ENCODE measurements at regions not wholly inside any gene's neighbourhood (a gene's known extent, or its start where the extent isn't known, plus 50 kb on each side); places are given as distances from the start of the nearest gene placed in this dataset.

DNA sequence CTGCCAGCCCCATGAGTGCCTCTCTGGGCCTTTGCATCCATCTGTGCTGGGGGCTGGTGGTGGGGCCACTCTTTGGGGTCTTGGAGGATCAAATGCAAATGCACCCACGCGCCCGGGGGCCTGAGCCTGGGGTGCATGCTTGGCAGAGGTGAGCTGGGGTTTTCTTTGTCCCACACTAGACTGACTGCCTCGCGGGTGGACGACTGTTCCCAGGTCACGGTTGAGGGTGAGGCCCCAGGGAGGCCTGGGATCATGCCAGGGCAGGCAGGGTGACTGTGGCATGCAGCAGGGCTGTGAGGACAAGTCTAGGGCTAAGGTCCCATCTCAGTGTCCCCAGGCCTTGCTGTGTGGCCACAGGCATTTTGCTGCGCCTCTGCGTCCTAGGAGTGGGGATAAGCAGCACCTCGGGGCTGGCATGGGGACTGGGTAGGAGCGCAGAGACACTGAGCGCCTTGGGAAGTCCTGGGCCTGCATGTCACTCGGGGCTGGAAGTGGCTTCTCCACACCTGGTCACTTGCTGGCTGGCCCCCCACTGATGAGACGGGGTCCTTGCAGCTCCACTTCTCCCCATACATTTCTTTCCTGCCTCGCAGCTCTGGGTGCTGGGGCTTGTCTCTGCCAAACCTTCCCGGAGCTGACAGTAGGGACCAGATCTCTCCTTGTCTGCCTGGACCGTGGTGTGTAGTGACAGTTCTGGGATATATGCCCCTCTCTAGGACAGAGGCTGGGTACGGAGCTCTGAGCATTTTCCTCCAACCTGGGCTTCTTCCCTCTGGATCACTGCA lies 133.1 kb downstream of the CTTN start:
- no peaks in the 10 kb centered on the region for H3K27me3 ChIP-seq (replicated peaks in 2 of 5; ENCODE audit: control insufficient read depth in 4 of 5, insufficient read depth in 5 of 5, low read length in 4 of 5)
- no peak overlapping the region for H3K27ac ChIP-seq (ENCODE audit: insufficient read depth in 1 of 2, low read depth in 1 of 2, low read length in 2 of 2, poor library complexity in 1 of 2, severe bottlenecking in 2 of 2)
- ChIA-PET CTCF (no interaction called here), POLR2A (no interaction called here)
- H3K4me1 ChIP-seq (ENCODE audit: control extremely low read depth in 1 of 4, control insufficient read depth in 4 of 4, insufficient read depth in 4 of 4, low read length in 3 of 4): no peaks in the 10 kb centered on the region
- no peak for DNase-seq
- WGBS (ENCODE audit: insufficient coverage): 94% methylated on average over 14 of the region's 18 CpGs
- H3K4me3 ChIP-seq (ENCODE audit: control insufficient read depth in 1 of 7, extremely low read depth in 1 of 7, insufficient read depth in 4 of 7, low read depth in 2 of 7, low read length in 6 of 7): no peak overlapping the region
- H3K9me3 ChIP-seq (ENCODE audit: control extremely low read depth in 1 of 5, control insufficient read depth in 4 of 5, insufficient read depth in 2 of 5, low read depth in 1 of 5, low read length in 4 of 5): peaks cover 0 to 10% (median 0%) of the 10 kb centered on the region in 5 experiments
- no peaks in the 10 kb centered on the region for H3K36me3 ChIP-seq (ENCODE audit: control insufficient read depth in 4 of 4, insufficient read depth in 4 of 4, low read length in 3 of 4)

DNA sequence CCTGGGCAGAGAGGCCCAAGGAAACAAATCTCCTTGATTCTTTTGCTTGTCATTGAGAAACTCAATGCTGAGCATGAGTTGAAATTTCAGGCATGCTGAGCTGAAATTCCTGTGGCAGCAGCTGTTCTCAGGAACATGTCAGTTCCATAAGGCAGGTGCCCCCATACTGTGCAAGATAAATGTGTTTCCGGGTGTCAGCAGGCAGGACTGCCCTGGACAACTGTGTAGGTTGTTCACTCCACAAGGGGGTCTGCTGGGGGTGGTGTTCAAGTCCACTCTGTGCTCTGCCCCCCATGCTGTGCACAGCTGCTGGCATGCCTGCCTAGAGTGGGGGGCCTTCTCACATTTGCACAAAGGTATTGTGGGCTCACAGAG lies 133.7 kb downstream of the CTTN start:
- ChIA-PET POLR2A (no interaction called here), CTCF (no interaction called here)
- WGBS (ENCODE audit: insufficient coverage): 78% methylated on average over 1 of the region's 1 CpG
- H3K4me1 ChIP-seq (ENCODE audit: control extremely low read depth in 1 of 4, control insufficient read depth in 4 of 4, insufficient read depth in 4 of 4, low read length in 3 of 4): no peaks in the 10 kb centered on the region
- no peaks in the 10 kb centered on the region for H3K36me3 ChIP-seq (ENCODE audit: control insufficient read depth in 4 of 4, insufficient read depth in 4 of 4, low read length in 3 of 4)
- H3K4me3 ChIP-seq (ENCODE audit: control insufficient read depth in 1 of 7, extremely low read depth in 1 of 7, insufficient read depth in 4 of 7, low read depth in 2 of 7, low read length in 6 of 7): no peak overlapping the region
- H3K27me3 ChIP-seq (replicated peaks in 2 of 5; ENCODE audit: control insufficient read depth in 4 of 5, insufficient read depth in 5 of 5, low read length in 4 of 5): no peaks in the 10 kb centered on the region
- H3K27ac ChIP-seq (ENCODE audit: insufficient read depth in 1 of 2, low read depth in 1 of 2, low read length in 2 of 2, poor library complexity in 1 of 2, severe bottlenecking in 2 of 2): no peak overlapping the region
- DNase-seq: no peak
- H3K9me3 ChIP-seq (ENCODE audit: control extremely low read depth in 1 of 5, control insufficient read depth in 4 of 5, insufficient read depth in 2 of 5, low read depth in 1 of 5, low read length in 4 of 5): peaks cover 0 to 10% (median 0%) of the 10 kb centered on the region in 5 experiments

- WGBS (ENCODE audit: insufficient coverage): 90% methylated on average over 14 of the region's 15 CpGs
- peaks cover 0 to 10% (median 0%) of the 10 kb centered on the region in 5 experiments for H3K9me3 ChIP-seq (ENCODE audit: control extremely low read depth in 1 of 5, control insufficient read depth in 4 of 5, insufficient read depth in 2 of 5, low read depth in 1 of 5, low read length in 4 of 5)
- POLR2A ChIA-PET: no interaction called here
- CTCF ChIA-PET: no interaction called here
- no peaks in the 10 kb centered on the region for H3K27me3 ChIP-seq (replicated peaks in 2 of 5; ENCODE audit: control insufficient read depth in 4 of 5, insufficient read depth in 5 of 5, low read length in 4 of 5)
- H3K27ac ChIP-seq (ENCODE audit: insufficient read depth in 1 of 2, low read depth in 1 of 2, low read length in 2 of 2, poor library complexity in 1 of 2, severe bottlenecking in 2 of 2): no peak overlapping the region
- H3K4me1 ChIP-seq (ENCODE audit: control extremely low read depth in 1 of 4, control insufficient read depth in 4 of 4, insufficient read depth in 4 of 4, low read length in 3 of 4): no peaks in the 10 kb centered on the region
- no peaks in the 10 kb centered on the region for H3K36me3 ChIP-seq (ENCODE audit: control insufficient read depth in 4 of 4, insufficient read depth in 4 of 4, low read length in 3 of 4)
- no peak for DNase-seq
- no peak overlapping the region for H3K4me3 ChIP-seq (ENCODE audit: control insufficient read depth in 1 of 7, extremely low read depth in 1 of 7, insufficient read depth in 4 of 7, low read depth in 2 of 7, low read length in 6 of 7)
Observed at GRCh38 chr11:70532731-70533130, 134.4 kb downstream of the CTTN start.

GRCh38 chr11:70535191-70535971 lies 137.1 kb downstream of the CTTN start:
- CTCF ChIA-PET: no interaction called here
- POLR2A ChIA-PET: no interaction called here
- 95% methylated on average over 16 of the region's 16 CpGs for WGBS (ENCODE audit: insufficient coverage)
- Histone ChIP-seq H3K9me3 (ENCODE audit: control extremely low read depth in 1 of 5, control insufficient read depth in 4 of 5, insufficient read depth in 2 of 5, low read depth in 1 of 5, low read length in 4 of 5) (peaks cover 0 to 10% (median 0%) of the 10 kb centered on the region in 5 experiments), H3K4me3 (ENCODE audit: control insufficient read depth in 1 of 7, extremely low read depth in 1 of 7, insufficient read depth in 4 of 7, low read depth in 2 of 7, low read length in 6 of 7) (no peak overlapping the region), H3K27me3 (replicated peaks in 2 of 5; ENCODE audit: control insufficient read depth in 4 of 5, insufficient read depth in 5 of 5, low read length in 4 of 5) (no peaks in the 10 kb centered on the region), H3K27ac (ENCODE audit: insufficient read depth in 1 of 2, low read depth in 1 of 2, low read length in 2 of 2, poor library complexity in 1 of 2, severe bottlenecking in 2 of 2) (no peak overlapping the region), H3K36me3 (ENCODE audit: control insufficient read depth in 4 of 4, insufficient read depth in 4 of 4, low read length in 3 of 4) (no peaks in the 10 kb centered on the region), H3K4me1 (ENCODE audit: control extremely low read depth in 1 of 4, control insufficient read depth in 4 of 4, insufficient read depth in 4 of 4, low read length in 3 of 4) (no peaks in the 10 kb centered on the region)
- DNase-seq: no peak

DNA sequence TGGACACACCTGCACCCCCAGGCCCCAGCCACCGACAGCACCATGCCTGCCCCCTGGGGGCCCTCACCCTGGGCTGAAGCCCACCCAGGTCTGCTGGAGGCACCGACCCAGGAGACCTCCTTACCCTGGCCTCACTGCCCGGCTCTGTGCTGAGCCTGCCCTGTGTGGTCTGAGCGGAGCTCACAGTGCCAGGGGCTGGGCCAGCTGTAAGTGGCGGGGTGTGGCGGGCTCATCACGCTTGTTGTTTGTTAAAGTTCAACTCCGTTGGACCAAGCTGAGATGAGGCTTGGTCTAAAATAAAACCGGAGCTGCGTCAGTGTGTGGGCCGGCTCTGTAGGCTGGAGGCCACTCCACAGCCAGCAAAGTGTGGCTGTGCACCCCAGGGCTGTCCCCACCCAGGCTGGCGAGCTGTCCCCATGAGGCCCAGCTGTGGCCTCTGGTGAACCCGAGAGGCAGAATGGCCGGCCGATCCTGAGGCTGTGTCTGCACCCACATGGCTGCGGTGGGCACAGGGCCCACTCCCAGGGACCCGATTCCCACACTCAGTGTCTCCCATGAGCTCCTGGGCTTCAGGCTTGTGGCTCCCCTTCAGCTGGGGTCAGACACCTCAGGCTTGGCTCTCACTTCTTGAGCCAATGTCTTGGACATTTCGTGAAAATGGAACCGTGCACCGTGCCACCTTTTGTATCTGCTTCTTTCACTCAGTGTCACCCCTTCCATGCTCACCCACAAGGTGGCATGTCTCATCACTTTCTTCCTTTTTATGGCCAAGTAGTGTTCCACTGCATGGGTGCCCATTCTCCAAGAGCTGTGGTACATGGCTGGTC lies 137.9 kb downstream of the CTTN start:
- 98% methylated on average over 15 of the region's 20 CpGs for WGBS (ENCODE audit: insufficient coverage)
- Histone ChIP-seq H3K4me1 (ENCODE audit: control extremely low read depth in 1 of 4, control insufficient read depth in 4 of 4, insufficient read depth in 4 of 4, low read length in 3 of 4) (no peaks in the 10 kb centered on the region), H3K27ac (ENCODE audit: insufficient read depth in 1 of 2, low read depth in 1 of 2, low read length in 2 of 2, poor library complexity in 1 of 2, severe bottlenecking in 2 of 2) (no peak overlapping the region), H3K4me3 (ENCODE audit: control insufficient read depth in 1 of 7, extremely low read depth in 1 of 7, insufficient read depth in 4 of 7, low read depth in 2 of 7, low read length in 6 of 7) (no peak overlapping the region), H3K36me3 (ENCODE audit: control insufficient read depth in 4 of 4, insufficient read depth in 4 of 4, low read length in 3 of 4) (no peaks in the 10 kb centered on the region), H3K27me3 (replicated peaks in 2 of 5; ENCODE audit: control insufficient read depth in 4 of 5, insufficient read depth in 5 of 5, low read length in 4 of 5) (no peaks in the 10 kb centered on the region), H3K9me3 (ENCODE audit: control extremely low read depth in 1 of 5, control insufficient read depth in 4 of 5, insufficient read depth in 2 of 5, low read depth in 1 of 5, low read length in 4 of 5) (peaks cover 0 to 10% (median 0%) of the 10 kb centered on the region in 5 experiments)
- ChIA-PET POLR2A (no interaction called here), CTCF (no interaction called here)
- no peak for DNase-seq

DNA sequence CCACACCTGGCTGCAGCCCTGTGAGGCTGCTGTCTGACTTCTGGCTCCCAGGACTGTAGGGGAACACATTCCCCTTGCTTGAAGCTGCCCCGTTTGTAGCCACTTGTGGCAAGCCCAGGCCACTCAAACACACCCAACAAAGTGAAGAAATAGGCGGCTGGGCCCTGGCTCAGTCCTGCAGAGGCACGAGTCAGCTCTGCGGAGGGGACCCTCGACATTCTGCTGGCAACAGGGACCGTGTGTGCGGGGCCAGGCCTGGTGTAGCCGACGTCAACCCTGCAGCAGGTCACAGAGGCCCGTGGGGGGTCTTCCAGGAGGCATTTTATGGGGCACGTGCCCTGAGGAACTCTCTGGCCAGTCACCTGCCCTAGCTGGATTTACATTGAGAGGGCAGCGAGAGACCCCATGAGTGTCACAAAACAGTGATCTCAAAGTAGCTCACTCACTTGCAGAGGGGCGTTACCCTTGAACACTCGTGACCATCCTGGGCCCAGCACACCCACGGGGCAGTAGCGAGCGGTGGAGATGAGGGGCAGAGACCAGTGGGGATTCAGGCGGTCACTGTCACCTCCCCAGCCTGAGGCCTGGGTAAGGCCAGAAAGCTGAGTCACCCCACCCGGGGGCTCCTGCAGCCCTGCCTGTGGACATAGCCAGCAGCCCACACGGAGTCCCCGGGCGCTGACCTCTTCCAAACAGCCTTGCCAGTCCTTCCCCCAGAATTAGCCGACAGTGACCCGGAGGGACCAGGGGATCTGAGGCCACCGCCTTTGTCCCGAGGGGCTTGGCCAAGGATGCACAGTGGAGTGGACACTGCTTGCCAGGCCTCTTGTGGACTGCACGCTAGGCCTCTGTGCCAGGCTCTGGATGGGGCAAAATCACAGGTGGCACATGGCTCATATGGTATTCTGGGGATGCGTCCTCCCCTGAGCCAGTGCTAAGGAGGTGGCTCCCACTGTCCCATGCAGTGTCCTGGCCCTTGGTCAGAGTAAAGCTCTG lies 139.5 kb downstream of the CTTN start:
- ChIA-PET POLR2A (no interaction called here), CTCF (no interaction called here)
- Histone ChIP-seq H3K9me3 (ENCODE audit: control extremely low read depth in 1 of 5, control insufficient read depth in 4 of 5, insufficient read depth in 2 of 5, low read depth in 1 of 5, low read length in 4 of 5) (peaks cover 0 to 10% (median 0%) of the 10 kb centered on the region in 5 experiments), H3K4me1 (ENCODE audit: control extremely low read depth in 1 of 4, control insufficient read depth in 4 of 4, insufficient read depth in 4 of 4, low read length in 3 of 4) (no peaks in the 10 kb centered on the region), H3K27ac (ENCODE audit: insufficient read depth in 1 of 2, low read depth in 1 of 2, low read length in 2 of 2, poor library complexity in 1 of 2, severe bottlenecking in 2 of 2) (no peak overlapping the region), H3K36me3 (ENCODE audit: control insufficient read depth in 4 of 4, insufficient read depth in 4 of 4, low read length in 3 of 4) (no peaks in the 10 kb centered on the region), H3K4me3 (ENCODE audit: control insufficient read depth in 1 of 7, extremely low read depth in 1 of 7, insufficient read depth in 4 of 7, low read depth in 2 of 7, low read length in 6 of 7) (no peak overlapping the region), H3K27me3 (replicated peaks in 2 of 5; ENCODE audit: control insufficient read depth in 4 of 5, insufficient read depth in 5 of 5, low read length in 4 of 5) (no peaks in the 10 kb centered on the region)
- WGBS (ENCODE audit: insufficient coverage): 92% methylated on average over 27 of the region's 28 CpGs
- no peak for DNase-seq
